ENCODE measurements at regions not wholly inside any gene's neighbourhood (a gene's known extent, or its start where the extent isn't known, plus 50 kb on each side); places are given as distances from the start of the nearest gene placed in this dataset.

- no peak for DNase-seq (ENCODE audit: low spot score)
- no peak for TF ChIP-seq CTCF (IDR thresholded peaks at IDR 0.05; ENCODE audit: extremely low read depth, missing control alignments)
Observed at GRCh38 chr4:56212774-56213173, 174.5 kb downstream of the AASDH start.

DNA sequence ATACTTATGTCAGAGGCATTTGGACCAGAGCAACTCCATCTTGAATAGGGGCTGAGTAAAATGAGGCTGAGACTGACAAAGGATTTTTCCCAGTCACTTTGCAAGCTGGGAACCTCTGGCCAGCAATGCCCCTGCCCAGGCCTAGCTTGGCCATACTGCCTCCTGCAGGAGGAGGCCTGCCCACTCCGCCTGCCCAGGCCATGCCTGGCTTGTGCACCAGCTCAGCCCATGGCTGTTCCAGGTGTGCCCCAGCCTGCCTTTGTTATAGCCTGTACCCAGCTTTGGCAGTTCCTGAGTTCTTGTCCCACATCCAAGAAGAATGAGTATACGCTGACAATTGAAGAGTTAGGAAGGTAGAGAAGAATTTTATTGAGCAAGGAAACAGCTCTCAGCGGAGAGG lies 176.1 kb downstream of the AASDH start:
- TF ChIP-seq CTCF (IDR thresholded peaks at IDR 0.05; ENCODE audit: extremely low read depth, missing control alignments), result no peak
- DNase-seq (ENCODE audit: low spot score), result no peak

DNA sequence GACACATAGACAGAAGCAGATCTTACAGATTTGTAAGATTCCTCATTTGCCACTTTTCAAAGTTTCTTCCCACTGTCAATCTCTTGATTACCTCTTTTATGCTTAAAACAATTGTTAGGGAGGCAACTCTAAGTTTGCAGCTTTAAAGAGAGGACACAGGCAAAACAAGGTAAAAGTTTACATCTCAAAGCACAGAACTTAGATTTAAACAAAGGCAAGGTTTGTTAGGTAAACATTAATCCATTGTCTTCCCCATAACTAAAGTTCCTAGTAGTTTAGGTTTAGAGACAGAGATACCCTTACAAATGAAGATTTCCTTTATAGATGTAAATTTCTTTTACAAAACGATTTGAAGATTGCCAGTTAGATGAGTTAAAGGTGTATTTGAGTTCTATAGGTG lies 176.9 kb downstream of the AASDH start:
- DNase-seq (ENCODE audit: low spot score), result no peak
- TF ChIP-seq CTCF (IDR thresholded peaks at IDR 0.05; ENCODE audit: extremely low read depth, missing control alignments), result no peak

DNA sequence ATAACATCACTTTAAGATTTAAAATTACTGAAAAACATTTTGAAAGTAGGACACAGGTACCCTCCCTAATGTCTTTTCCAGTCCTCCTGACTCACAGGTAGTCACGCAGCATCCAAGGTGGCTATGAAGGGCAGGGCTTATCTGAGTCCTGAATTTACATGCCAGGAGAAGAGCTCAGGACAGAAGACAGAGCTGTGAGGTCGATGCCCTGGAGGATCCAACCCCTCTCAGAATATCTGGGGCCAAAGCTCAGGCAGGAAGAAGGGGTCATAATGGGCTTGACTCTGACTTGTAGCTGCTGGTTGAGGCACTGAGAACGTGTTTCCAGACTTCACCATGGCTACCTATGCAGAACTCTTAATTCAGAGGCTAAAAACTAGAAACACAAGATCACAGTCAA lies 177.5 kb downstream of the AASDH start:
- no peak for TF ChIP-seq CTCF (IDR thresholded peaks at IDR 0.05; ENCODE audit: extremely low read depth, missing control alignments)
- DNase-seq (ENCODE audit: low spot score), result no peak

- no peak for TF ChIP-seq CTCF (IDR thresholded peaks at IDR 0.05; ENCODE audit: extremely low read depth, missing control alignments)
- no peak for DNase-seq (ENCODE audit: low spot score)
Observed at GRCh38 chr4:56208103-56208502, 179.2 kb downstream of the AASDH start.

DNA sequence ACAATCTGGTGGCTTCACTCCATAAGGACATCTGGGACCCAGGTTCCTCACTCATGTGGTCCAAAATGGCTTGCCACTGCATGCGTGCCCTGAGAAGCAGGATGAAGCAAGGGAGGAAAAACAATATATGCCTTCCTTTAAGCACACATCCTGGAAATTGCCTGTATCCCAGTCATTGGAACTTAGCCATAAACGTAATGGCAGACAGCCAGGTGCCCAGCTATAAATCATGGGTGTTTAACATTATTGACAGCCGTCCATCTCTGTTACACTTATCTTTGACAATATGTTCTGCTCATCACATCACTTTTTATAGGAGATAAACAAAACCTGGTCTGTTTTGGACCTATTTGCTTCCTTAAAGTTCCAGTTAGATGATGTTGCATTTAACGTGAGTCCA lies 181.0 kb downstream of the AASDH start:
- DNase-seq (ENCODE audit: low spot score), result no peak
- TF ChIP-seq CTCF (IDR thresholded peaks at IDR 0.05; ENCODE audit: extremely low read depth, missing control alignments), result no peak

- no peak for DNase-seq (ENCODE audit: low spot score)
- TF ChIP-seq CTCF (IDR thresholded peaks at IDR 0.05; ENCODE audit: extremely low read depth, missing control alignments), result no peak
Observed at GRCh38 chr4:56200275-56200674, 187.0 kb downstream of the AASDH start.

Data from GM20000 (cell line).